Hindlimb muscle (tissue), 1 donor: ENCODE measurements at regions not wholly inside any gene's neighbourhood (a gene's known extent, or its start where the extent isn't known, plus 50 kb on each side); places are given as distances from the start of the nearest gene placed in this dataset.

Experiments used
- DNase-seq: peaks from one replicate; pipeline ENCODE4 v3.0.0-alpha.2; 2013

- no peak for DNase-seq
These were observed 692.7 kb downstream of the MCTP2 start for GRCh38 chr15:94924057-94924456.

- DNase-seq, result no peak
These were observed 693.7 kb downstream of the MCTP2 start for GRCh38 chr15:94924971-94925598.

GRCh38 chr15:94925680-94926079 lies 694.3 kb downstream of the MCTP2 start:
- no peak for DNase-seq

- no peak for DNase-seq
These were observed 695.6 kb downstream of the MCTP2 start for GRCh38 chr15:94927003-94927402.

- no peak for DNase-seq
These were observed 697.9 kb downstream of the MCTP2 start for GRCh38 chr15:94929282-94929681.

GRCh38 chr15:94930441-94930840 lies 699.1 kb downstream of the MCTP2 start:
- DNase-seq, result no peak

- no peak for DNase-seq
These were observed 699.6 kb downstream of the MCTP2 start for GRCh38 chr15:94930960-94931359.

GRCh38 chr15:94934440-94934839 lies 703.1 kb downstream of the MCTP2 start:
- DNase-seq, result no peak

GRCh38 chr15:94937242-94937641 lies 705.9 kb downstream of the MCTP2 start:
- DNase-seq, result no peak

GRCh38 chr15:94943888-94944287 lies 712.5 kb downstream of the MCTP2 start:
- DNase-seq, result no peak

GRCh38 chr15:94951538-94951937 lies 720.2 kb downstream of the MCTP2 start:
- no peak for DNase-seq

- DNase-seq, result no peak
These were observed 732.6 kb downstream of the MCTP2 start for GRCh38 chr15:94963953-94964352.

- DNase-seq, result no peak
These were observed 734.2 kb downstream of the MCTP2 start for GRCh38 chr15:94965593-94965992.

- no peak for DNase-seq
These were observed 736.8 kb downstream of the MCTP2 start for GRCh38 chr15:94968133-94968532.

- no peak for DNase-seq
These were observed 738.7 kb downstream of the MCTP2 start for GRCh38 chr15:94970096-94970495.

- no peak for DNase-seq
These were observed 739.4 kb downstream of the MCTP2 start for GRCh38 chr15:94970802-94971201.

GRCh38 chr15:94972314-94972713 lies 741.0 kb downstream of the MCTP2 start:
- DNase-seq, result no peak

- DNase-seq, result no peak
These were observed 755.7 kb downstream of the MCTP2 start for GRCh38 chr15:94987085-94987484.

- no peak for DNase-seq
These were observed 760.4 kb downstream of the MCTP2 start for GRCh38 chr15:94991718-94992117.

- DNase-seq, result no peak
These were observed 778.3 kb downstream of the MCTP2 start for GRCh38 chr15:95009635-95010034.

GRCh38 chr15:95013381-95013780 lies 782.0 kb downstream of the MCTP2 start:
- DNase-seq, result no peak

- no peak for DNase-seq
These were observed 785.3 kb downstream of the MCTP2 start for GRCh38 chr15:95016511-95017229.

- peak; percentile 19 for DNase-seq
These were observed 786.4 kb downstream of the MCTP2 start for GRCh38 chr15:95017666-95018328.
